ENCODE measurements at regions not wholly inside any gene's neighbourhood (a gene's known extent, or its start where the extent isn't known, plus 50 kb on each side); places are given as distances from the start of the nearest gene placed in this dataset.
A peak's percentile ranks its signal among the peaks of the same experiment; 100 is the strongest.

DNA sequence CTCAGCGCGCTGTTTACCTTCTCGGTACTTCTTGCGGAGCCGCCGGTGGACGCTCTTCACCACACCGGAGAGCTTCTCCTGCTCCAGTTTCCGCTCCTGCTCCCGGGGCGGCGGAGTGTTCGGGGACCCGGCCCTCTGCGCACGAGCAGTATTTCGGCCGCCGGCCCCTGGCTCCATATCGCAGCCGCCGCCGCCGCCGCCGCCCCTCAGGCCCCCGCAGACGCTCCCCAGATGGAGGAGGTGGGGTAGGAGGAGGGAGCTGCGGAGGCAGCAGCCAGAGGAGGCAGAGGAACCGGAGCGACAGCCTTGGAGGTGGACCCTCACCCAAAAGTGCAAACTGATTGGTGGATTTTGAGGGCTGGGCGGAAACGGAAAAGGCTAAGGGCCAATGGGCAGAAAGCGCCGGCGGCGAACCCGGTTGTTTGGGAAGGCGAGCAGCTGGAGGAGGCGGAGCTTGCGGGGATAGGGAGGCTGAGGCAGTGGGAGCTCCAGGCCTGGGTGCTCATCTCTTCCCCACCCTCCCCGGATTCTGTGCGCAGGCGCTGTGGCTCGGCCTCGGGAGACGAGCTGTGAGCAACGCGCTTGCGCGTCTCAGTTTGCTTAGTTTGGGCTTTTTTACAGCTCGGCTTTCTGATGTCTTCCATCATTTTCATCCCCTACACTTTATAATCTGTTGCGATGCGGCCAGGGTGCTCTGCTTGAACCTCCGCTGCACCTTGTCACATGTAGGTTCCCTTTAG, 146.9 kb downstream of the GPR85 start:
- DNase-seq: peak; percentile 100
- H2BK20ac ChIP-seq (ENCODE audit: low read depth, low read length, poor library complexity, severe bottlenecking): no peak overlapping the region
- peak overlapping the region; percentile 67 for H3K9ac ChIP-seq (ENCODE audit: extremely low read depth, insufficient read length, low read length)
- peak overlapping the region; percentile 78 for H3K14ac ChIP-seq (ENCODE audit: insufficient read depth, low read length)
- H3K36me3 Mint-ChIP-seq (ENCODE audit: insufficient read depth in 1 of 3, low read depth in 3 of 3): peaks cover 0 to 2% (median 1%) of the 10 kb centered on the region in 3 experiments; a peak in 2 of 7 replicates
- H2BK5ac ChIP-seq (ENCODE audit: insufficient read length, low read length): no peak overlapping the region
- WGBS (ENCODE audit: extremely low coverage, insufficient read length, low lambda C conversion rate): no CpG with 5 or more reads among the region's 55 CpGs
- H2BK120ac ChIP-seq (ENCODE audit: low read depth, low read length, poor library complexity, severe bottlenecking): no peak overlapping the region
- TF ChIP-seq, protein P1, sequence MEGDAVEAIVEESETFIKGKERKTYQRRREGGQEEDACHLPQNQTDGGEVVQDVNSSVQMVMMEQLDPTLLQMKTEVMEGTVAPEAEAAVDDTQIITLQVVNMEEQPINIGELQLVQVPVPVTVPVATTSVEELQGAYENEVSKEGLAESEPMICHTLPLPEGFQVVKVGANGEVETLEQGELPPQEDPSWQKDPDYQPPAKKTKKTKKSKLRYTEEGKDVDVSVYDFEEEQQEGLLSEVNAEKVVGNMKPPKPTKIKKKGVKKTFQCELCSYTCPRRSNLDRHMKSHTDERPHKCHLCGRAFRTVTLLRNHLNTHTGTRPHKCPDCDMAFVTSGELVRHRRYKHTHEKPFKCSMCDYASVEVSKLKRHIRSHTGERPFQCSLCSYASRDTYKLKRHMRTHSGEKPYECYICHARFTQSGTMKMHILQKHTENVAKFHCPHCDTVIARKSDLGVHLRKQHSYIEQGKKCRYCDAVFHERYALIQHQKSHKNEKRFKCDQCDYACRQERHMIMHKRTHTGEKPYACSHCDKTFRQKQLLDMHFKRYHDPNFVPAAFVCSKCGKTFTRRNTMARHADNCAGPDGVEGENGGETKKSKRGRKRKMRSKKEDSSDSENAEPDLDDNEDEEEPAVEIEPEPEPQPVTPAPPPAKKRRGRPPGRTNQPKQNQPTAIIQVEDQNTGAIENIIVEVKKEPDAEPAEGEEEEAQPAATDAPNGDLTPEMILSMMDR (conservative IDR thresholded peaks at IDR 0.05): no peak
- H4K91ac ChIP-seq (ENCODE audit: insufficient read length, low read depth, low read length): no peak overlapping the region
- peaks cover 2% of the 10 kb centered on the region for H3K27me3 Mint-ChIP-seq (ENCODE audit: low read depth)
- peak overlapping the region; percentile 86 to 91 for H3K4me3 Mint-ChIP-seq
- H3K18ac ChIP-seq (ENCODE audit: insufficient read length, low read depth, low read length): peak overlapping the region; percentile 82
- H3K9me3 Mint-ChIP-seq: no peaks in the 10 kb centered on the region
- H4K8ac ChIP-seq (replicated peaks; ENCODE audit: insufficient read length, low read depth, low read length): no peak overlapping the region
- H3K4me1 ChIP-seq (ENCODE audit: insufficient read depth, low read length): no peaks in the 10 kb centered on the region
- peak overlapping the region; percentile 99 for H3K27ac Mint-ChIP-seq
- no peak overlapping the region for H3K23ac ChIP-seq (ENCODE audit: insufficient read length, low read depth, low read length)
- no peak overlapping the region for H3T11ph ChIP-seq (ENCODE audit: low read length)
- H3K9me3 ChIP-seq (ENCODE audit: control insufficient read depth, low read depth, low read length): no peaks in the 10 kb centered on the region
- peaks cover 10% of the 10 kb centered on the region for H3K23me2 ChIP-seq (ENCODE audit: insufficient read length, low read depth, low read length, poor library complexity, severe bottlenecking)
- H4K5ac ChIP-seq (ENCODE audit: insufficient read length, low read depth, low read length): peak overlapping the region; percentile 73
- H2BK15ac ChIP-seq (ENCODE audit: low read depth, low read length): no peak overlapping the region
- H3K4ac ChIP-seq (ENCODE audit: low read depth, low read length): no peak overlapping the region
- no peaks in the 10 kb centered on the region for H3K79me2 ChIP-seq (ENCODE audit: insufficient read depth, low read length)
- no peaks in the 10 kb centered on the region for H3K79me1 ChIP-seq (ENCODE audit: insufficient read depth, low read depth, low read length, poor library complexity, severe bottlenecking)
- H2BK12ac ChIP-seq (ENCODE audit: insufficient read length, low read depth, low read length): no peak overlapping the region
- H2AK5ac ChIP-seq (ENCODE audit: insufficient read length, low read length): no peak overlapping the region
- peak overlapping the region; percentile 50 for H2AFZ ChIP-seq (ENCODE audit: low read length)
- H3K4me1 Mint-ChIP-seq: peaks cover 19 to 21% of the 10 kb centered on the region in 2 experiments; a peak in 3 of 4 replicates
- H4K20me1 ChIP-seq (ENCODE audit: control insufficient read depth, insufficient read depth, insufficient read length): no peaks in the 10 kb centered on the region
- no peak overlapping the region for H3K56ac ChIP-seq (ENCODE audit: insufficient read length, low read depth, low read length)
- peak overlapping the region; percentile 69 for H3K4me2 ChIP-seq (ENCODE audit: insufficient read depth, insufficient read length, low read length)
- no peaks in the 10 kb centered on the region for H3K27me3 ChIP-seq (ENCODE audit: insufficient read depth, low read length)
- peak overlapping the region; percentile 77 for H3K27ac ChIP-seq (ENCODE audit: insufficient read length, low read depth, low read length)
